ENCODE measurements at regions not wholly inside any gene's neighbourhood (a gene's known extent, or its start where the extent isn't known, plus 50 kb on each side); places are given as distances from the start of the nearest gene placed in this dataset.
A peak's percentile ranks its signal among the peaks of the same experiment; 100 is the strongest.

- intact Hi-C loops (cut with DNase I): no loop called here
- DNase-seq (ENCODE audit: low spot score): no peak
Observed at GRCh38 chr6:119630561-119631192, 281.1 kb upstream of the MAN1A1 start.

- intact Hi-C loops (cut with DNase I): no loop called here
- DNase-seq (ENCODE audit: low spot score): no peak
Observed at GRCh38 chr6:119628691-119629594, 279.4 kb upstream of the MAN1A1 start.

GRCh38 chr6:119627908-119628669 is 278.5 kb upstream of the MAN1A1 start:
- intact Hi-C loops (cut with DNase I): no loop called here
- no peak for DNase-seq (ENCODE audit: low spot score)

- intact Hi-C loops (cut with DNase I): no loop called here
- no peak for DNase-seq (ENCODE audit: low spot score)
Observed at GRCh38 chr6:119626884-119627619, 277.5 kb upstream of the MAN1A1 start.

GRCh38 chr6:119620846-119621555 is 271.4 kb upstream of the MAN1A1 start:
- no peak for DNase-seq (ENCODE audit: low spot score)
- intact Hi-C loops (cut with DNase I): no loop called here

- DNase-seq (ENCODE audit: low spot score): no peak
- intact Hi-C loops (cut with DNase I): no loop called here
Observed at GRCh38 chr6:119614138-119614537, 264.6 kb upstream of the MAN1A1 start.

GRCh38 chr6:119612911-119613381 is 263.4 kb upstream of the MAN1A1 start:
- no peak for DNase-seq (ENCODE audit: low spot score)
- intact Hi-C loops (cut with DNase I): no loop called here

- DNase-seq (ENCODE audit: low spot score): no peak
- intact Hi-C loops (cut with DNase I): no loop called here
Observed at GRCh38 chr6:119612176-119612891, 262.8 kb upstream of the MAN1A1 start.

GRCh38 chr6:119610754-119611153 is 261.2 kb upstream of the MAN1A1 start:
- intact Hi-C loops (cut with DNase I): no loop called here
- no peak for DNase-seq (ENCODE audit: low spot score)

- no peak for DNase-seq (ENCODE audit: low spot score)
- intact Hi-C loops (cut with DNase I): no loop called here
Observed at GRCh38 chr6:119610265-119610664, 260.7 kb upstream of the MAN1A1 start.

- DNase-seq (ENCODE audit: low spot score): no peak
- intact Hi-C loops (cut with DNase I): no loop called here
Observed at GRCh38 chr6:119609865-119610264, 260.3 kb upstream of the MAN1A1 start.

GRCh38 chr6:119608994-119609393 is 259.4 kb upstream of the MAN1A1 start:
- DNase-seq (ENCODE audit: low spot score): peak; percentile 47
- intact Hi-C loops (cut with DNase I): no loop called here

- no peak for DNase-seq (ENCODE audit: low spot score)
- intact Hi-C loops (cut with DNase I): no loop called here
Observed at GRCh38 chr6:119604124-119604523, 254.6 kb upstream of the MAN1A1 start.

GRCh38 chr6:119603501-119603900 is 253.9 kb upstream of the MAN1A1 start:
- intact Hi-C loops (cut with DNase I): no loop called here
- no peak for DNase-seq (ENCODE audit: low spot score)

GRCh38 chr6:119602215-119603178 is 252.9 kb upstream of the MAN1A1 start:
- DNase-seq (ENCODE audit: low spot score): no peak
- intact Hi-C loops (cut with DNase I): no loop called here

GRCh38 chr6:119598883-119599282 is 249.3 kb upstream of the MAN1A1 start:
- no peak for DNase-seq (ENCODE audit: low spot score)
- intact Hi-C loops (cut with DNase I): no loop called here

GRCh38 chr6:119594907-119595306 is 245.3 kb upstream of the MAN1A1 start:
- intact Hi-C loops (cut with DNase I): no loop called here
- DNase-seq (ENCODE audit: low spot score): no peak

All from posterior vena cava (tissue), 2 donors.